HCT116 (cell line): ENCODE measurements at regions not wholly inside any gene's neighbourhood (a gene's known extent, or its start where the extent isn't known, plus 50 kb on each side); places are given as distances from the start of the nearest gene placed in this dataset.

Experiments used
- ATF3 ChIP-seq: IDR thresholded peaks from 2 replicates; pipeline ENCODE4 v1.6.1; 2012
- CTCF ChIP-seq, 3 experiments: fragments of 200-600 bp in 1 of 3; sonication (generic) in 1 of 3; IDR thresholded peaks in 2 of 3; conservative IDR thresholded peaks in 1 of 3; 2 replicates each; pipeline ENCODE4 v1.5.1; 2012 to 2017; ENCODE audit warnings: low read depth in 2 of 3, low read length in 2 of 3, antibody characterized with exemption in 1 of 3, borderline replicate concordance in 1 of 3, control low read depth in 1 of 3, mild to moderate bottlenecking in 1 of 3, mixed read lengths in 1 of 3, mixed run types in 1 of 3, moderate library complexity in 1 of 3; ENCODE audit not compliant: insufficient read depth in 1 of 3
- EZH2 ChIP-seq: fragments of 200-600 bp; sonication (generic); IDR thresholded peaks from 2 replicates; pipeline ENCODE4 v1.6.1; 2017; ENCODE audit warnings: antibody characterized with exemption, mixed run types
- EZH2phosphoT487 ChIP-seq: fragments of 200-600 bp; IDR thresholded peaks from 2 replicates; pipeline ENCODE4 v1.6.1; 2018; ENCODE audit warnings: antibody characterized with exemption, borderline replicate concordance
- FOSL1 ChIP-seq: IDR thresholded peaks from 2 replicates; pipeline ENCODE4 v1.6.1; 2012; ENCODE audit warnings: low read depth
- MAX ChIP-seq: IDR thresholded peaks from 2 replicates; pipeline ENCODE4 v1.6.1; 2012
- POLR2A ChIP-seq: IDR thresholded peaks from 2 replicates; pipeline ENCODE4 v1.7.0; 2011; ENCODE audit warnings: borderline replicate concordance; ENCODE audit not compliant: insufficient read depth, insufficient read length; ENCODE audit errors: extremely low read depth
- POLR2AphosphoS5 ChIP-seq: IDR thresholded peaks from 2 replicates; pipeline ENCODE4 v1.6.1; 2011; ENCODE audit warnings: mild to moderate bottlenecking, low read depth, low read length, moderate library complexity
- REST ChIP-seq: IDR thresholded peaks from 2 replicates; pipeline ENCODE4 v1.6.1; 2012; ENCODE audit warnings: low read depth
- TCF7L2 ChIP-seq: IDR thresholded peaks from 2 replicates; pipeline ENCODE4 v1.7.0; 2011; ENCODE audit warnings: borderline replicate concordance, inconsistent platforms; ENCODE audit not compliant: insufficient read depth, insufficient read length; ENCODE audit errors: extremely low read depth
- YY1 ChIP-seq: IDR thresholded peaks from 2 replicates; pipeline ENCODE4 v1.6.1; 2011; ENCODE audit warnings: low read length, low read depth, moderate library complexity, mild to moderate bottlenecking; ENCODE audit not compliant: insufficient replicate concordance; ENCODE audit errors: extremely low read depth
- ZNF274 ChIP-seq: fragments of 200-500 bp; sonication (Bioruptor generic); IDR thresholded peaks from 2 replicates; pipeline ENCODE4 v1.6.1; 2014; ENCODE audit warnings: mild to moderate bottlenecking, low read depth, low read length, inconsistent platforms

DNA sequence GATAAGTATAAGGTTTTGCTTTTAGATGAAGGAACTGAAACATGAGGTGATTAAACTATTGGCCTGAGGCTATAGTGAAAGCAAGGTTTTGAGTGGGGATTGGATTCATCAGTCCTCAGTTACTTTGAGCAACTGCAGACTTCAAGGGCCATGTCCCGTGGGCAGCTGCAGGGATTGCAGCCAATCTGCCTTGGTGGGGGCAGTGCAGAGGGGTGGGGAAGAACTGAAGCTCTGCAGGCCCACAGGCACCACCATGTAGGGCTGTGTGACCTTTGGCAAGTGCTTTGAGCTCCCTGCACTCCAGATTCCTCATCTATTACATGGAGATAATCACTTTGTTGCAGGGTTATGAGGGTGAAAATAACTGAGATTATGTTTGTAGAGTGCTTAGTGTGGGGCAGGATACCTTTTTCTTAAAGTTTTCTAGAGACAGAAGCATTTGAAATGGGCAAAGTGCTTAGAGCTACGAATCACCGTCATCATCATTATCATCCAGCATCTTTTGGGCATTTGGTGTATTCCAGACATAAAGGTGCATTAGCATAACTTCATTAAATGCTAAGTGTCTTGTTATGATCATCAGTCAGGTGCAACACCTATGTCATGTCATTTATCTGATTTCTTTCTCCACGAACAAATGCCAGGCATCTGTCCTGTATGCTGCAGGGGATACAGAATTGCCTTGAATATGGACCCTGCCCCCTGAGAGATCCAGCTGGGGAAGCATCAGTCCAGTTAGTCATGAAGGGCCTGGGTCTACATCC, 72.1 kb upstream of the TENM4 start:
- no peak for TF ChIP-seq POLR2AphosphoS5
- no peak for TF ChIP-seq CTCF (IDR thresholded peaks at IDR 0.05 in 2 of 3, conservative IDR thresholded peaks at IDR 0.05 in 1 of 3; ENCODE audit: borderline replicate concordance in 1 of 3, insufficient read depth in 1 of 3, low read depth in 2 of 3, low read length in 2 of 3)
- no peak for TF ChIP-seq MAX
- TF ChIP-seq REST = no peak
- no peak for TF ChIP-seq POLR2A
- no peak for TF ChIP-seq ZNF274
- TF ChIP-seq TCF7L2 = no peak
- no peak for TF ChIP-seq EZH2phosphoT487
- no peak for TF ChIP-seq FOSL1
- TF ChIP-seq ATF3 = no peak
- TF ChIP-seq YY1 = no peak
- TF ChIP-seq EZH2 = no peak
